MM.1S (cell line): ENCODE measurements at regions not wholly inside any gene's neighbourhood (a gene's known extent, or its start where the extent isn't known, plus 50 kb on each side); places are given as distances from the start of the nearest gene placed in this dataset.

ENCODE experiments used
- CTCF ChIP-seq: fragments of 300-600 bp; sonication (generic); IDR thresholded peaks from 2 replicates; pipeline ENCODE4 v1.5.1; 2016; ENCODE audit warnings: antibody characterized with exemption, low read length, mixed read lengths
- EZH2 ChIP-seq: fragments of 300-600 bp; sonication (generic); optimal IDR thresholded peaks from 2 replicates; pipeline ENCODE3; 2017; ENCODE audit warnings: low read depth, mild to moderate bottlenecking, antibody characterized with exemption, low read length, mixed read lengths
- EZH2phosphoT487 ChIP-seq: fragments of 300-600 bp; sonication (generic); IDR thresholded peaks from 2 replicates; pipeline ENCODE4 v1.6.1; 2018; ENCODE audit warnings: antibody characterized with exemption, low read length

GRCh38 chr6:153677522-153677921 is 361.5 kb upstream of the OPRM1 start:
- TF ChIP-seq CTCF = no peak
- TF ChIP-seq EZH2phosphoT487 = no peak
- no peak for TF ChIP-seq EZH2
